ENCODE measurements at regions not wholly inside any gene's neighbourhood (a gene's known extent, or its start where the extent isn't known, plus 50 kb on each side); places are given as distances from the start of the nearest gene placed in this dataset.

GRCh38 chr3:59374091-59374817 is 324.4 kb upstream of the CFAP20DC start:
- no peak overlapping the region for H3K27ac ChIP-seq
- DNase-seq (ENCODE audit: low spot score in 2 of 2): no peak
- H3K27me3 ChIP-seq: no peaks in the 10 kb centered on the region
- 83% methylated on average over 6 of the region's 6 CpGs for WGBS
- H3K9me3 ChIP-seq: no peaks in the 10 kb centered on the region
- no peaks in the 10 kb centered on the region for H3K36me3 ChIP-seq
- H3K4me3 ChIP-seq: no peak overlapping the region
- no peaks in the 10 kb centered on the region for H3K4me1 ChIP-seq
- no peak for TF ChIP-seq POLR2AphosphoS5 (IDR thresholded peaks at IDR 0.05)
- TF ChIP-seq EP300 (IDR thresholded peaks at IDR 0.05): no peak
- TF ChIP-seq POLR2A (IDR thresholded peaks at IDR 0.05): no peak
- TF ChIP-seq, protein P1, sequence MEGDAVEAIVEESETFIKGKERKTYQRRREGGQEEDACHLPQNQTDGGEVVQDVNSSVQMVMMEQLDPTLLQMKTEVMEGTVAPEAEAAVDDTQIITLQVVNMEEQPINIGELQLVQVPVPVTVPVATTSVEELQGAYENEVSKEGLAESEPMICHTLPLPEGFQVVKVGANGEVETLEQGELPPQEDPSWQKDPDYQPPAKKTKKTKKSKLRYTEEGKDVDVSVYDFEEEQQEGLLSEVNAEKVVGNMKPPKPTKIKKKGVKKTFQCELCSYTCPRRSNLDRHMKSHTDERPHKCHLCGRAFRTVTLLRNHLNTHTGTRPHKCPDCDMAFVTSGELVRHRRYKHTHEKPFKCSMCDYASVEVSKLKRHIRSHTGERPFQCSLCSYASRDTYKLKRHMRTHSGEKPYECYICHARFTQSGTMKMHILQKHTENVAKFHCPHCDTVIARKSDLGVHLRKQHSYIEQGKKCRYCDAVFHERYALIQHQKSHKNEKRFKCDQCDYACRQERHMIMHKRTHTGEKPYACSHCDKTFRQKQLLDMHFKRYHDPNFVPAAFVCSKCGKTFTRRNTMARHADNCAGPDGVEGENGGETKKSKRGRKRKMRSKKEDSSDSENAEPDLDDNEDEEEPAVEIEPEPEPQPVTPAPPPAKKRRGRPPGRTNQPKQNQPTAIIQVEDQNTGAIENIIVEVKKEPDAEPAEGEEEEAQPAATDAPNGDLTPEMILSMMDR (IDR thresholded peaks at IDR 0.05): no peak

GRCh38 chr3:59372346-59372745 is 322.5 kb upstream of the CFAP20DC start:
- WGBS: 56% methylated on average over 3 of the region's 3 CpGs
- H3K4me1 ChIP-seq: no peaks in the 10 kb centered on the region
- no peak for DNase-seq (ENCODE audit: low spot score in 2 of 2)

DNA sequence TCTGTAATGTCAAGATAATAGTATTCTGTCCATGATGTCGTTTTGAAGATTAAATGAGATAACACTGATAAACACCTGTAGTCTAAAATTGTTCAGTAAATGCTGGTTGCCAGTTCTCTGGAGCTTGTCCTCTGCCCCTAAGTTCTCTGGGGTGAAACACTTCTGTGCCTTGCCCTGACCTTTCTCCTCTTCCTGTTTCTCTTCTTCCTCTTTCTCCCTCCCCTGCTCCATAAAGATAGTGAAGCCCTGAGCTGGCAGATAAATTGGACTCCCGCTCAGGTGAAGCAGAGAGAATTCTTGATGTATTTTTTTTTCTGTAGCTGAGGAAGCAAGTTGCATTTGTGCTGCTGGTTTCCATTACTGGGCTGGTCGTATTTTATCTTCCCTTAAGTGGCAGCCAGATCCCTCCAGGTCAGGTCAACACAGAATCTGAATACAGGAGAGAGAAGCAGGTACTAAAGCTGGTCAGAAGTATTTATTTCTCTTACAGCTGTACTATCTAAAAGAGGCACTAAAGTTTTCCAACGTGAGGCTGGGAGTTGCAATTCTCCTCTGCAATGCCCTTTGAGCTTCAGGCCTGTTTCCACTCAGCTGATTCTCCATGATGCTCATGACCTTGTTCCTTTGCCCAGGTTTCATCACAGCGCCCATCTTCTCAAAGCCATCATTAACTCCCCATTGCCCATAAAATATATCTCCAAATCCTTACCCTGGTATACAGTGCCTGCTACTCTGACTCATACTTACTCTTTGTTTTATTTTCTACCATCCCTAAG is 319.3 kb upstream of the CFAP20DC start:
- Histone ChIP-seq H3K9me3 (no peaks in the 10 kb centered on the region), H3K4me3 (no peak overlapping the region), H3K36me3 (no peaks in the 10 kb centered on the region), H3K4me1 (no peaks in the 10 kb centered on the region), H3K27me3 (no peaks in the 10 kb centered on the region), H3K27ac (no peak overlapping the region)
- 45% methylated on average over 5 of the region's 5 CpGs for WGBS
- TF ChIP-seq POLR2A (IDR thresholded peaks at IDR 0.05): no peak
- TF ChIP-seq POLR2AphosphoS5 (IDR thresholded peaks at IDR 0.05): no peak
- TF ChIP-seq, protein P1 (IDR thresholded peaks at IDR 0.05): no peak
- TF ChIP-seq EP300 (IDR thresholded peaks at IDR 0.05): no peak
- no peak for DNase-seq (ENCODE audit: low spot score in 2 of 2)

More at GRCh38 chr3:59372346-59372745, 322.5 kb upstream of the CFAP20DC start:
- Histone ChIP-seq H3K9me3 (no peaks in the 10 kb centered on the region), H3K27ac (no peak overlapping the region), H3K27me3 (no peaks in the 10 kb centered on the region), H3K4me3 (no peak overlapping the region), H3K36me3 (no peaks in the 10 kb centered on the region)
- TF ChIP-seq POLR2AphosphoS5 (IDR thresholded peaks at IDR 0.05): no peak
- TF ChIP-seq EP300 (IDR thresholded peaks at IDR 0.05): no peak
- TF ChIP-seq POLR2A (IDR thresholded peaks at IDR 0.05): no peak
- TF ChIP-seq, protein P1 (IDR thresholded peaks at IDR 0.05): no peak

GRCh38 chr3:59367150-59367549 is 317.3 kb upstream of the CFAP20DC start:
- Histone ChIP-seq H3K27ac (no peak overlapping the region), H3K9me3 (no peaks in the 10 kb centered on the region), H3K4me1 (no peaks in the 10 kb centered on the region), H3K36me3 (no peaks in the 10 kb centered on the region), H3K27me3 (no peaks in the 10 kb centered on the region), H3K4me3 (no peak overlapping the region)
- TF ChIP-seq POLR2A (IDR thresholded peaks at IDR 0.05): no peak
- no peak for TF ChIP-seq POLR2AphosphoS5 (IDR thresholded peaks at IDR 0.05)
- TF ChIP-seq EP300 (IDR thresholded peaks at IDR 0.05): no peak
- TF ChIP-seq, protein P1 (IDR thresholded peaks at IDR 0.05): no peak
- DNase-seq (ENCODE audit: low spot score in 2 of 2): no peak
- WGBS: 49% methylated on average over 3 of the region's 3 CpGs

DNA sequence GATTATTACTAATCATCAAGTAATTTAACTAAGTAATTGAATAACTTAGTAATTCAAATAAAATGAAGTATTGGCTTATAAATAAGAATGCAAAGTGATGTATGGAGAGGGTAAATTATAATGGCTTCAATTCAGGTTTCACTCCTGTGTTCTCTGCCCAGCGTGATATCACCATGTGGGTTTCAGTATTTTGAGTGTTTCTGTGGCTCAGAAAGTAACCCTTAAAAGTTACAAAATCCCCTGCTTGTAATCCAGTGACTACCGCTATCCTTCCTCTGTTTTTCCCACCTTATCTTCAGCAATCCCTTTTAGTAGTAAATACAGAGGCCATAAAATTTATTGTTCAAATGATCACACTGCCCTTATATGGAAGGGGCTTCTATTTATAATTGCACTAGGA is 316.4 kb upstream of the CFAP20DC start:
- H3K27ac ChIP-seq: no peak overlapping the region
- WGBS: 90% methylated on average over 2 of the region's 2 CpGs
- H3K4me1 ChIP-seq: no peaks in the 10 kb centered on the region
- TF ChIP-seq POLR2AphosphoS5 (IDR thresholded peaks at IDR 0.05) (no peak), EP300 (IDR thresholded peaks at IDR 0.05) (no peak), POLR2A (IDR thresholded peaks at IDR 0.05) (no peak)
- TF ChIP-seq, protein P1 (IDR thresholded peaks at IDR 0.05): no peak
- no peak overlapping the region for H3K4me3 ChIP-seq
- DNase-seq (ENCODE audit: low spot score in 2 of 2): no peak
- no peaks in the 10 kb centered on the region for H3K27me3 ChIP-seq
- H3K36me3 ChIP-seq: no peaks in the 10 kb centered on the region
- H3K9me3 ChIP-seq: no peaks in the 10 kb centered on the region
